OCI-LY7 (cell line): ENCODE measurements at regions not wholly inside any gene's neighbourhood (a gene's known extent, or its start where the extent isn't known, plus 50 kb on each side); places are given as distances from the start of the nearest gene placed in this dataset.

Experiments used
- CTCF ChIP-seq: fragments of 200-600 bp; sonication (generic); conservative IDR thresholded peaks from 2 replicates; pipeline ENCODE4 v1.5.1; 2014; ENCODE audit warnings: mild to moderate bottlenecking, antibody characterized with exemption, low read length, moderate library complexity, mixed read lengths
- EZH2phosphoT487 ChIP-seq: fragments of 200-600 bp; sonication (generic); IDR thresholded peaks from 2 replicates; pipeline ENCODE4 v1.6.1; 2018; ENCODE audit warnings: low read depth, borderline replicate concordance, mild to moderate bottlenecking, mixed run types, antibody characterized with exemption, low read length, moderate library complexity, mixed read lengths

GRCh38 chr2:59276033-59276432, 1034.9 kb upstream of the FANCL start:
- peak; percentile 76 for TF ChIP-seq CTCF
- no peak for TF ChIP-seq EZH2phosphoT487
